ENCODE measurements at regions not wholly inside any gene's neighbourhood (a gene's known extent, or its start where the extent isn't known, plus 50 kb on each side); places are given as distances from the start of the nearest gene placed in this dataset.

GRCh38 chr4:20370274-20370673 lies 118.6 kb downstream of the SLIT2 start:
- TF ChIP-seq CTCF (IDR thresholded peaks at IDR 0.05) = no peak
- no peak for TF ChIP-seq POLR2A (IDR thresholded peaks at IDR 0.05)

Data from suprapubic skin (tissue), 3 donors.